GM12878 (cell line): ENCODE measurements at regions not wholly inside any gene's neighbourhood (a gene's known extent, or its start where the extent isn't known, plus 50 kb on each side); places are given as distances from the start of the nearest gene placed in this dataset.

ENCODE experiments used
- ATAC-seq: fragments of 200-7000 bp; cut with Tn5 transposase; 3 replicates; pipeline ENCODE4 v1.9.1; 2020; ENCODE audit warnings: mild to moderate bottlenecking, moderate library complexity
- BruUV-seq: library from RNA; stranded (reverse); fragments of 400-500 nt; replicated peaks from 2 replicates; lab custom pipeline; 2021; lab: Mats Ljungman, UMichigan
- CTCF ChIA-PET: fragments of 300-600 bp; sonication (Branson Sonifier 250); formaldehyde crosslinking; extraction: SDS; loops from one replicate; lab custom pipeline; 2021; ENCODE audit warnings: inconsistent platforms; lab: Yijun Ruan, JAX
- POLR2A ChIA-PET: fragments of 350-600 bp; formaldehyde crosslinking; extraction: SDS; loops from one replicate; lab custom pipeline; 2021; ENCODE audit warnings: inconsistent platforms; lab: Charles Lee
- RAD21 ChIA-PET: fragments of 300-600 bp; sonication (Branson Sonifier 250); formaldehyde crosslinking; loops from one replicate; lab custom pipeline; 2023; ENCODE audit warnings: antibody characterized with exemption; ENCODE audit not compliant: unreplicated experiment; lab: Charles Lee
- SMC1A ChIA-PET: fragments of 300-600 bp; sonication (Branson Sonifier 250); formaldehyde crosslinking; loops from one replicate; lab custom pipeline; 2023; ENCODE audit not compliant: unreplicated experiment, uncharacterized antibody; lab: Charles Lee
- DNase-seq: peaks from one replicate; pipeline ENCODE4 v3.0.0-alpha.2; 2011; ENCODE audit warnings: low read depth, low spot score
- FAIRE-seq: peaks from 3 replicates; lab custom pipeline; 2011; peaks lifted over from hg19 to GRCh38; lab: Jason Lieb, UNC
- H2AFZ ChIP-seq: 2 replicates; pipeline ENCODE4 v1.6.0; 2011; ENCODE audit warnings: low read depth, low read length, control low read depth; ENCODE audit not compliant: control insufficient read depth
- H3K27ac ChIP-seq: 2 replicates; pipeline ENCODE4 v1.5.1; 2011; ENCODE audit warnings: control low read depth; ENCODE audit not compliant: control insufficient read depth, insufficient read depth
- H3K27me3 ChIP-seq, 2 experiments: replicated peaks in 1 of 2; 2 replicates each; pipeline versions ENCODE4 v1.6.0 to v1.6.1; 2011; ENCODE audit warnings: low read length in 1 of 2; ENCODE audit not compliant: control insufficient read depth in 2 of 2, insufficient read depth in 2 of 2
- H3K36me3 ChIP-seq, 2 experiments: 2 replicates each; pipeline ENCODE4 v1.5.1; 2011; ENCODE audit warnings: low read length in 1 of 2; ENCODE audit not compliant: control insufficient read depth in 2 of 2, insufficient read depth in 2 of 2
- H3K4me1 ChIP-seq: 2 replicates; pipeline ENCODE4 v1.6.1; 2011; ENCODE audit warnings: mild to moderate bottlenecking, low read length, moderate library complexity, mixed read lengths; ENCODE audit not compliant: control insufficient read depth, insufficient read depth
- H3K4me2 ChIP-seq: 2 replicates; pipeline ENCODE4 v1.6.0; 2011; ENCODE audit warnings: control low read depth; ENCODE audit not compliant: control insufficient read depth, insufficient read depth
- H3K4me3 ChIP-seq: fragments of 200-600 bp; sonication (generic); 2 replicates; pipeline ENCODE4 v1.5.1; 2016
- H3K79me2 ChIP-seq: 2 replicates; pipeline ENCODE4 v1.6.0; 2011; ENCODE audit warnings: low read length; ENCODE audit not compliant: control insufficient read depth, insufficient read depth
- H3K9ac ChIP-seq: 2 replicates; pipeline ENCODE4 v1.8.0; 2011; ENCODE audit warnings: low read length, control low read depth, mixed read lengths; ENCODE audit not compliant: control insufficient read depth, insufficient read depth
- H3K9me3 ChIP-seq: replicated peaks from 3 replicates; pipeline ENCODE4 v1.5.1; 2011; ENCODE audit warnings: mild to moderate bottlenecking, low read length; ENCODE audit not compliant: control insufficient read depth, insufficient read depth
- H4K20me1 ChIP-seq: 2 replicates; pipeline ENCODE4 v1.6.0; 2011; ENCODE audit not compliant: control insufficient read depth, insufficient read depth
- ATF7 ChIP-seq: fragments of 450-650 bp; IDR thresholded peaks from 2 replicates; pipeline ENCODE4 v1.6.1; 2016; ENCODE audit warnings: low read depth, mild to moderate bottlenecking
- EP300 ChIP-seq, 2 experiments: fragments of 150-350 bp in 1 of 2; IDR thresholded peaks; 2 replicates each; pipeline ENCODE4 v1.6.1; 2011 to 2012; ENCODE audit warnings: low read depth in 2 of 2, low read length in 2 of 2, borderline replicate concordance in 1 of 2, improper control_type of control experiment in 1 of 2, inconsistent platforms in 1 of 2; ENCODE audit not compliant: control insufficient read depth in 1 of 2
- FOS ChIP-seq: IDR thresholded peaks from 3 replicates; pipeline ENCODE4 v1.6.1; 2011; ENCODE audit warnings: borderline replicate concordance; ENCODE audit not compliant: insufficient read length; ENCODE audit errors: extremely low read depth
- MEF2A ChIP-seq: IDR thresholded peaks from 2 replicates; pipeline ENCODE4 v1.6.1; 2011; ENCODE audit warnings: low read depth, mild to moderate bottlenecking, low read length, moderate library complexity; ENCODE audit not compliant: insufficient read depth
- MYB ChIP-seq: fragments of 150-350 bp; IDR thresholded peaks from 2 replicates; pipeline ENCODE4 v1.6.1; 2014; ENCODE audit warnings: mild to moderate bottlenecking, low read depth, low read length, borderline replicate concordance
- NFYA ChIP-seq: IDR thresholded peaks from 2 replicates; pipeline ENCODE4 v1.6.1; 2011; ENCODE audit warnings: low read depth, mild to moderate bottlenecking, low read length, improper control_type of control experiment, borderline replicate concordance
- NFYB ChIP-seq: IDR thresholded peaks from 2 replicates; pipeline ENCODE4 v1.6.1; 2011; ENCODE audit warnings: low read depth, mild to moderate bottlenecking, low read length, improper control_type of control experiment, moderate library complexity; ENCODE audit not compliant: insufficient read depth
- NR2C1 ChIP-seq: fragments of 450-650 bp; IDR thresholded peaks from 2 replicates; pipeline ENCODE4 v1.6.1; 2017; ENCODE audit warnings: antibody characterized with exemption, mild to moderate bottlenecking, moderate library complexity
- PML ChIP-seq: IDR thresholded peaks from 2 replicates; pipeline ENCODE4 v1.6.1; 2012; ENCODE audit warnings: low read length, inconsistent platforms
- POLR2AphosphoS5 ChIP-seq: IDR thresholded peaks from 2 replicates; pipeline ENCODE4 v1.6.1; 2011; ENCODE audit warnings: mild to moderate bottlenecking, low read length, inconsistent platforms
- REST ChIP-seq: IDR thresholded peaks from 2 replicates; pipeline ENCODE4 v1.6.1; 2012; ENCODE audit warnings: mild to moderate bottlenecking, low read depth, low read length
- SREBF1 ChIP-seq: IDR thresholded peaks from 2 replicates; pipeline ENCODE4 v1.6.1; 2012; ENCODE audit warnings: mild to moderate bottlenecking, low read length
- SUZ12 ChIP-seq: fragments of 200-600 bp; sonication (generic); IDR thresholded peaks from one replicate; pipeline ENCODE4 v1.6.1; 2018; ENCODE audit warnings: antibody characterized with exemption, mild to moderate bottlenecking; ENCODE audit not compliant: unreplicated experiment
- TBL1XR1 ChIP-seq: IDR thresholded peaks from 2 replicates; pipeline ENCODE4 v1.6.1; 2012; ENCODE audit warnings: low read depth, low read length, improper control_type of control experiment
- YBX1 ChIP-seq: fragments of 450-650 bp; IDR thresholded peaks from 2 replicates; pipeline ENCODE4 v1.6.1; 2016; ENCODE audit warnings: antibody characterized with exemption
- ZNF384 ChIP-seq: IDR thresholded peaks from 2 replicates; pipeline ENCODE4 v1.6.1; 2012; ENCODE audit warnings: low read depth, mild to moderate bottlenecking, low read length, improper control_type of control experiment, borderline replicate concordance
- ZNF687 ChIP-seq: fragments of 450-650 bp; IDR thresholded peaks from 2 replicates; pipeline ENCODE4 v1.6.1; 2017; ENCODE audit warnings: mild to moderate bottlenecking, moderate library complexity
- in situ Hi-C: fragments of 300-500 bp; cut with MboI; formaldehyde crosslinking; loops from 9 replicates; pipeline ENCODE4 v1.14.3; 2018; ENCODE audit warnings: mixed read lengths
- intact Hi-C: fragments of 100-400 bp; cut with micrococcal nuclease; formaldehyde crosslinking; loops from one replicate; pipeline ENCODE4 v1.14.2; 2022; ENCODE audit not compliant: unreplicated experiment

GRCh38 chr2:145600811-145601210 is 1080.9 kb upstream of the ZEB2 start (continued):
- TF ChIP-seq REST (no peak), TBL1XR1 (no peak), NFYB (no peak)

GRCh38 chr2:145599756-145600155 is 1079.8 kb upstream of the ZEB2 start:
- Histone ChIP-seq H4K20me1 (no peaks in the 10 kb centered on the region), H2AFZ (no peak overlapping the region), H3K36me3 (no peaks in the 10 kb centered on the region), H3K4me3 (no peak overlapping the region), H3K9ac (no peak overlapping the region), H3K27ac (no peak overlapping the region), H3K27me3 (no peaks in the 10 kb centered on the region), H3K4me1 (peaks cover 3% of the 10 kb centered on the region; the same call in 1 of the 2 replicates), H3K4me2 (no peak overlapping the region), H3K79me2 (no peaks in the 10 kb centered on the region), H3K9me3 (no peaks in the 10 kb centered on the region)
- DNase-seq (no peak), ATAC-seq (no peak), FAIRE-seq (no peak)
- TF ChIP-seq MYB (no peak), FOS (no peak), ATF7 (no peak), SREBF1 (no peak), ZNF687 (no peak), ZNF384 (no peak), SUZ12 (no peak), POLR2AphosphoS5 (no peak), PML (no peak), NR2C1 (no peak), NFYA (no peak), YBX1 (no peak), EP300 (IDR thresholded peaks at IDR 0.05; ENCODE audit: borderline replicate concordance in 1 of 2, control insufficient read depth in 1 of 2, low read depth in 2 of 2, low read length in 2 of 2) (no peak), NFYB (no peak), MEF2A (no peak)
- ChIA-PET POLR2A (no interaction called here), RAD21 (no interaction called here), CTCF (no interaction called here), SMC1A (interaction anchor here (0.5 kb wide), 1 partner anchor 28 kb away, joined by 4 read pairs; no protein-coding TSS in a partner anchor)
- in situ Hi-C loops (no loop called here), intact Hi-C loops (no loop called here)
- no TSS peak for BruUV-seq
